ENCODE measurements at regions not wholly inside any gene's neighbourhood (a gene's known extent, or its start where the extent isn't known, plus 50 kb on each side); places are given as distances from the start of the nearest gene placed in this dataset.

- H3K4me3 ChIP-seq, result no peak overlapping the region
- intact Hi-C loops (cut with DNase I, micrococcal nuclease), result no loop called here
- no peaks in the 10 kb centered on the region for H3K4me1 ChIP-seq (ENCODE audit: low read depth)
- ATAC-seq, result no peak
- no peaks in the 10 kb centered on the region for H3K9me3 ChIP-seq
- TF ChIP-seq CTCF (IDR thresholded peaks at IDR 0.05), result no peak
- no peaks in the 10 kb centered on the region for H3K36me3 ChIP-seq (ENCODE audit: low read depth)
- no peak for DNase-seq
Observed at GRCh38 chr1:78340006-78340405, 150.8 kb upstream of the PTGFR start.

GRCh38 chr1:78348496-78349284, 142.1 kb upstream of the PTGFR start:
- TF ChIP-seq CTCF (IDR thresholded peaks at IDR 0.05), result no peak
- DNase-seq, result no peak
- intact Hi-C loops (cut with DNase I, micrococcal nuclease), result no loop called here
- Histone ChIP-seq H3K9me3 (no peaks in the 10 kb centered on the region), H3K36me3 (ENCODE audit: low read depth) (no peaks in the 10 kb centered on the region), H3K4me1 (ENCODE audit: low read depth) (no peaks in the 10 kb centered on the region), H3K4me3 (no peak overlapping the region)
- ATAC-seq, result no peak

- intact Hi-C loops (cut with DNase I, micrococcal nuclease), result no loop called here
- no peak overlapping the region for H3K4me3 ChIP-seq
- DNase-seq (no peak), ATAC-seq (no peak)
- H3K36me3 ChIP-seq (ENCODE audit: low read depth), result no peaks in the 10 kb centered on the region
- no peak for TF ChIP-seq CTCF (IDR thresholded peaks at IDR 0.05)
- H3K9me3 ChIP-seq, result no peaks in the 10 kb centered on the region
- H3K4me1 ChIP-seq (ENCODE audit: low read depth), result no peaks in the 10 kb centered on the region
Observed at GRCh38 chr1:78351551-78352216, 139.1 kb upstream of the PTGFR start.

GRCh38 chr1:78355656-78356055, 135.1 kb upstream of the PTGFR start:
- intact Hi-C loops (cut with DNase I, micrococcal nuclease), result no loop called here
- TF ChIP-seq CTCF (IDR thresholded peaks at IDR 0.05), result no peak
- Histone ChIP-seq H3K9me3 (no peaks in the 10 kb centered on the region), H3K4me3 (no peak overlapping the region), H3K36me3 (ENCODE audit: low read depth) (no peaks in the 10 kb centered on the region), H3K4me1 (ENCODE audit: low read depth) (no peaks in the 10 kb centered on the region)
- ATAC-seq (no peak), DNase-seq (no peak)

GRCh38 chr1:78358165-78358564, 132.6 kb upstream of the PTGFR start:
- ATAC-seq, result no peak

More at GRCh38 chr1:78358165-78358564, 132.6 kb upstream of the PTGFR start:
- Histone ChIP-seq H3K36me3 (ENCODE audit: low read depth) (no peaks in the 10 kb centered on the region), H3K4me1 (ENCODE audit: low read depth) (no peaks in the 10 kb centered on the region), H3K9me3 (no peaks in the 10 kb centered on the region), H3K4me3 (no peak overlapping the region)
- no peak for TF ChIP-seq CTCF (IDR thresholded peaks at IDR 0.05)
- intact Hi-C loops (cut with DNase I, micrococcal nuclease), result no loop called here
- no peak for DNase-seq
